ENCODE measurements at regions not wholly inside any gene's neighbourhood (a gene's known extent, or its start where the extent isn't known, plus 50 kb on each side); places are given as distances from the start of the nearest gene placed in this dataset.

DNA sequence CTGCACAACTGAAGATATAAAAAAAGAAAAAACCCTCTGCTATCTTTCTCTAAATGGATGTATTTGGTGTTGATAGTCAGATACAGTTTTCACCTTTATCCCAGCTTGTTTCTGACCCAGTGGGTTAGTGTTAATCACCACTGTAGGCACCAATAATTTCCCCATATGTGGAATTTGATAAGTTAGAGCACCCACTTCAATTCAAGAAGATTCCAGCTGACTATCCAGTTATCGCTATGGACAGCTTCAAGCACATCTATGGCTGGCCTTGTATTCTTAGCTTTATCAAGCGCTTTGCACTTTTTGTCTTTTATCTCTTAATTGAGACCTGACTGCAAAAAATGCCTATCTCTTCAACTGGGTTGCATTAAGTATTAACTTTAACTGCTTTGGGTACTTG lies 200.4 kb downstream of the NR4A2 start:
- H3K4me3 ChIP-seq (replicated peaks in 1 of 2; ENCODE audit: low read depth in 2 of 2, low read length in 2 of 2) = no peak overlapping the region
- DNase-seq (ENCODE audit: low read depth in 2 of 2) = no peak
- TF ChIP-seq, protein P1, sequence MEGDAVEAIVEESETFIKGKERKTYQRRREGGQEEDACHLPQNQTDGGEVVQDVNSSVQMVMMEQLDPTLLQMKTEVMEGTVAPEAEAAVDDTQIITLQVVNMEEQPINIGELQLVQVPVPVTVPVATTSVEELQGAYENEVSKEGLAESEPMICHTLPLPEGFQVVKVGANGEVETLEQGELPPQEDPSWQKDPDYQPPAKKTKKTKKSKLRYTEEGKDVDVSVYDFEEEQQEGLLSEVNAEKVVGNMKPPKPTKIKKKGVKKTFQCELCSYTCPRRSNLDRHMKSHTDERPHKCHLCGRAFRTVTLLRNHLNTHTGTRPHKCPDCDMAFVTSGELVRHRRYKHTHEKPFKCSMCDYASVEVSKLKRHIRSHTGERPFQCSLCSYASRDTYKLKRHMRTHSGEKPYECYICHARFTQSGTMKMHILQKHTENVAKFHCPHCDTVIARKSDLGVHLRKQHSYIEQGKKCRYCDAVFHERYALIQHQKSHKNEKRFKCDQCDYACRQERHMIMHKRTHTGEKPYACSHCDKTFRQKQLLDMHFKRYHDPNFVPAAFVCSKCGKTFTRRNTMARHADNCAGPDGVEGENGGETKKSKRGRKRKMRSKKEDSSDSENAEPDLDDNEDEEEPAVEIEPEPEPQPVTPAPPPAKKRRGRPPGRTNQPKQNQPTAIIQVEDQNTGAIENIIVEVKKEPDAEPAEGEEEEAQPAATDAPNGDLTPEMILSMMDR (IDR thresholded peaks at IDR 0.05; ENCODE audit: low read depth, low read length) = no peak

DNA sequence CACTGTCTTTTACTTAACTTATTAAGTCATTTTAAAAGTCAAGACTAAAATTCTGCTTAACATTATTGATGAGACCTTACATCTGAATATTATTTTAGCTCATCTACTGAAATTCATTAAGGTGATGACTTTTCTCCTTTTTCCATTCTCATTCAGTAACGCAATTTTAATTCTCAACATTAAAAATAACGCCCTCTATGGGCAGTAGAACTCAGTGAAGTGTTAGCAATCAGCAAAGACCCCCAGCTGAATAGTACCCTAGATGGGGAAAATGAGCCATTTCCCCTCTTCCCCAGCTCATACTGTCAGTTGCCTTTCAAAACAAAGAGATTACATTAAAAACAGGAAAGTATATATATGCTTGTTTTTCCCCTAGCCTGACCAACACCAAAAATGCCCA lies 203.3 kb downstream of the NR4A2 start:
- DNase-seq (ENCODE audit: low read depth in 2 of 2) = no peak
- H3K4me3 ChIP-seq (replicated peaks in 1 of 2; ENCODE audit: low read depth in 2 of 2, low read length in 2 of 2) = no peak overlapping the region
- TF ChIP-seq, protein P1 (IDR thresholded peaks at IDR 0.05; ENCODE audit: low read depth, low read length) = no peak

DNA sequence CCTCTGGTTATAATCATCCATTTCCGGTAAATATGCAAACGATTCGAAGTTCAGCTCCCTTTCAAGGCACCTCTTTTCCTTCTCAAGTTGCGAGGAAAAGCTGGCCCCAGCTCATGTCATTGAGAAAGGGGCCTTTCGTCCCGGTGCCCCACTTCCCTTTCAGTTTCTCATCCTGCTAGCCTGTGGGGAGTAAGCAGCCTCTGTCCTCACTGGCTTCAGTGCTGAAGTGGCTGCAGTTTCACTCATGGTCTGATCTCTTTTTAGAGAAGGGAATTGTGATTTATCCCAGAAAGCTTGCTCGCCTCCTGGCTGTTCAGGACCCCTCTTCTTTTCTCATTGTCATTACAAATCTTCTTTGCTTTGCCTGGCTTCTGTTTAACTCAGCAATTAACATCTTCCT lies 207.5 kb downstream of the NR4A2 start:
- TF ChIP-seq, protein P1 (IDR thresholded peaks at IDR 0.05; ENCODE audit: low read depth, low read length) = no peak
- H3K4me3 ChIP-seq (replicated peaks in 1 of 2; ENCODE audit: low read depth in 2 of 2, low read length in 2 of 2) = no peak overlapping the region
- no peak for DNase-seq (ENCODE audit: low read depth in 2 of 2)

DNA sequence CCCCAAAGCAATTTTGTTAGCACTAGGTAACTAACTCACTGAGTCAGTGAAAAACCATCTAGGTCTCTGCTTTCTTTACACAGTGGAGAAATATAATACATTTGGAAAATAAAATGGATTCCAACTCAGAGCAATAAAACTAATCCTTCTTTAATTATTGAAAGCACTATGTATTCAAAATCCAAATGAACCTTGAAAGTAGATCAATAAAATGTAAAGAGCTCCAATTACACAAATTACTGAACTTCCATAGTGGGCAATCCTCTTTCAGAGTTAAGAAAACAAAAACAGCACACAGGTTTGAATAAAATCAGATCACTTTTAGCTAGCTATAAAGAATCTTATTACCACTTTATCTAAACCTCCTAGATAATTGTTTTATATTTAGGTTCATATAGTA lies 208.1 kb downstream of the NR4A2 start:
- H3K4me3 ChIP-seq (replicated peaks in 1 of 2; ENCODE audit: low read depth in 2 of 2, low read length in 2 of 2) = no peak overlapping the region
- TF ChIP-seq, protein P1 (IDR thresholded peaks at IDR 0.05; ENCODE audit: low read depth, low read length) = no peak
- no peak for DNase-seq (ENCODE audit: low read depth in 2 of 2)

DNA sequence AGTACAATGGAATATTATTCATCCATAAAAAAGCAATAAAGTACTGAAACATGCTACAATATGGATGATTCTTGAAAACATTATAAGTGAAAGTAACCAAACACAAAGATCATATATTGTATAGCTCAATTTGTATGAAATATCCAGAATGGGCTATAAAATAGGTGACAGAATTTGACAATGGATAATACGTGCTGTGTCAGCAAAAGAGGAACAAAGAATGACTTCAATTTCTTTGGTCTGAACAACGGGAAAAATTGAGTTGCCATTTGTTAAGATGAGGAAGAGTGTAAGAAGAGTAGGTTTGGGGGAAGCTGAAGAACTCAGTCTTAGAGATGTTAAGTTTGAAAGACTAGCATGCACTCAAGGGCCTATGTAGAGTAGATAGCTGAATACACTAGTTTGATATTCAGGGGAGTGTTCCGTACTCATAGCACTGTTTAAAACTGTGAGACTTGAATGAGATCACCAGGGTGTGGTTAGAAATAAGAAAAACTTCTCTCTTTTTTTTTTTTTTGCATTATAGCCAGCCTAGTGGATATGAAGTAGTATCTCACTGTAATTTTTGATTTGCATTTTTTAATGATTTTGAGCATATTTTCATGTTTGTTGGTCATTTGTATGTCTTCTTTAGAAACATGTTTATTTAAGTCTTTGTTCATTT lies 213.6 kb downstream of the NR4A2 start:
- TF ChIP-seq, protein P1 (IDR thresholded peaks at IDR 0.05; ENCODE audit: low read depth, low read length) = no peak
- DNase-seq (ENCODE audit: low read depth in 2 of 2) = no peak
- no peak overlapping the region for H3K4me3 ChIP-seq (replicated peaks in 1 of 2; ENCODE audit: low read depth in 2 of 2, low read length in 2 of 2)

DNA sequence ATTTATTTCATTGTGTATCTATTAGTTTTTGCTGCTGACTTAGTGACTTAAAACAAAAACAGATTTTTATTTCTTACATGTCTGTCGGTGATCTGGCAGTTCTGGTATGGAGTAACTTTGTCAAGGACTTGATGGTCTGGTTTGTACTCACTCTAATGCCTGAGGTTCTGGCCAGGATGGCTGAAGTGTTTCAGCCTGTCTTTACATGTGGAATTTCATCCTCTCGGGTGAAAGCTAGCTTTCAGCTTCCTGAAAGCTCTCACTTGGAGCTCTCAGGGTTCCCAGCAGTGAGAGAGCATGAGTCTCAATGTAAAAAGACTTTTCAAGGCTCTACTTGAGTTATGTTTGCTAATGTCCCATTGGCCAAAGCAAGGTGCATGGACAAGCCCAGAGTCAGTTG lies 216.4 kb downstream of the NR4A2 start:
- TF ChIP-seq, protein P1 (IDR thresholded peaks at IDR 0.05; ENCODE audit: low read depth, low read length) = no peak
- no peak for DNase-seq (ENCODE audit: low read depth in 2 of 2)
- no peak overlapping the region for H3K4me3 ChIP-seq (replicated peaks in 1 of 2; ENCODE audit: low read depth in 2 of 2, low read length in 2 of 2)

DNA sequence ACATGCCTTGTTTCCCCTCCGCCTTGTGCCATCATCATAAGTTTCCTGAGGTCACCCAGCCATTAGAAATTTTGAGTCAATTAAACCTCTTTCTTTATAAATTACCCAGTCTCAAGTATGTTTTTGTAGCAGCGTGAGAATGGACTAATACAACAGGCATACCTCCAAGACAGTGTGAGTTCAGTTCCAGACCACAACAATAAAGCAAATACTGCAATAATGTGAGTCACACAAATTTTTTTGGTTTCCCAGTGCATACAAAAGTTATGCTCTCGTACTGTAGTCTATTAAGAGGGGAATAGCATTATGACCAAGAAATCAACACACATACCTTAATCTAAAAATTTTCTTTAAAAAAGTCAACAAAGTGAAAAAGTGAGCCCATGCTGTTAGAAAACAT lies 217.2 kb downstream of the NR4A2 start:
- DNase-seq (ENCODE audit: low read depth in 2 of 2) = peak in 1 of 2 donors; percentile 19
- TF ChIP-seq, protein P1 (IDR thresholded peaks at IDR 0.05; ENCODE audit: low read depth, low read length) = no peak
- H3K4me3 ChIP-seq (replicated peaks in 1 of 2; ENCODE audit: low read depth in 2 of 2, low read length in 2 of 2) = no peak overlapping the region
